H1 (cell line): ENCODE measurements at regions not wholly inside any gene's neighbourhood (a gene's known extent, or its start where the extent isn't known, plus 50 kb on each side); places are given as distances from the start of the nearest gene placed in this dataset.
"Not testable (repeated sequence)": the region's sequence is repeated elsewhere in the genome, so short reads cannot be mapped to it uniquely, and the experiment has no call there.

ENCODE experiments used
- CTCF ChIA-PET: fragments of 300-600 bp; sonication (Branson Sonifier 250); formaldehyde crosslinking; loops from one replicate; lab custom pipeline; 2021; ENCODE audit not compliant: partially characterized antibody; lab: Charles Lee
- POLR2A ChIA-PET: fragments of 300-600 bp; sonication (Branson Sonifier 250); formaldehyde crosslinking; loops from one replicate; lab custom pipeline; 2021; ENCODE audit warnings: inconsistent platforms; ENCODE audit not compliant: partially characterized antibody; lab: Charles Lee
- DNase-seq, 2 experiments: peaks; one replicate each; pipeline versions ENCODE4 v3.0.0 to v3.0.0-alpha.2; 2010 to 2022; ENCODE audit warnings: low spot score in 2 of 2, low read depth in 1 of 2, mixed read lengths in 1 of 2
- FAIRE-seq: peaks from 2 replicates; lab custom pipeline; 2011; peaks lifted over from hg19 to GRCh38; lab: Jason Lieb, UNC
- H2AFZ ChIP-seq: 2 replicates; pipeline ENCODE4 v1.8.1; 2012; ENCODE audit warnings: low read length, inconsistent platforms
- H2AK5ac ChIP-seq: 2 replicates; pipeline ENCODE4 v1.6.1; 2013; ENCODE audit warnings: low read depth, low read length
- H2BK120ac ChIP-seq: replicated peaks from 2 replicates; pipeline ENCODE3; 2013; ENCODE audit warnings: low read depth, low read length, inconsistent platforms
- H2BK12ac ChIP-seq: 2 replicates; pipeline ENCODE4 v1.6.1; 2013; ENCODE audit warnings: low read depth, low read length
- H2BK15ac ChIP-seq: 2 replicates; pipeline ENCODE4 v1.6.1; 2013; ENCODE audit warnings: low read length
- H2BK20ac ChIP-seq: 2 replicates; pipeline ENCODE4 v1.6.1; 2013; ENCODE audit warnings: low read length
- H2BK5ac ChIP-seq: 2 replicates; pipeline ENCODE4 v1.6.1; 2013; ENCODE audit warnings: low read depth, low read length
- H3K14ac ChIP-seq: 2 replicates; pipeline ENCODE4 v1.6.1; 2013; ENCODE audit warnings: inconsistent platforms; ENCODE audit not compliant: insufficient read length
- H3K18ac ChIP-seq: 2 replicates; pipeline ENCODE4 v1.6.1; 2013; ENCODE audit warnings: low read length; ENCODE audit errors: extremely low read depth
- H3K23ac ChIP-seq: 2 replicates; pipeline ENCODE4 v1.6.1; 2013; ENCODE audit warnings: inconsistent platforms; ENCODE audit not compliant: insufficient read length
- H3K23me2 ChIP-seq: 2 replicates; pipeline ENCODE4 v1.6.1; 2013; ENCODE audit warnings: low read depth, low read length
- H3K27ac ChIP-seq: 2 replicates; pipeline ENCODE4 v1.6.1; 2011; ENCODE audit warnings: low read depth, low read length, inconsistent platforms
- H3K27me3 ChIP-seq, 4 experiments: replicated peaks in 1 of 4; 1 replicate in 1 of 4; 2 replicates in 3 of 4; pipeline versions ENCODE4 v1.6.1 to v1.8.1; 2011 to 2013; ENCODE audit warnings: low read length in 3 of 4, mild to moderate bottlenecking in 3 of 4, inconsistent platforms in 2 of 4, mixed read lengths in 2 of 4, moderate library complexity in 1 of 4; ENCODE audit not compliant: control insufficient read depth in 3 of 4, insufficient read depth in 3 of 4; ENCODE audit errors: extremely low read depth in 1 of 4
- H3K36me3 ChIP-seq, 4 experiments: 2 replicates each; pipeline versions ENCODE4 v1.6.1 to v1.8.1; 2011 to 2013; ENCODE audit warnings: mild to moderate bottlenecking in 4 of 4, low read length in 3 of 4, moderate library complexity in 2 of 4, control low read depth in 1 of 4, inconsistent platforms in 1 of 4; ENCODE audit not compliant: insufficient read depth in 4 of 4, control insufficient read depth in 2 of 4
- H3K4ac ChIP-seq: replicated peaks from 2 replicates; pipeline ENCODE3; 2013; ENCODE audit warnings: low read length, low read depth, mixed read lengths, inconsistent platforms; ENCODE audit not compliant: insufficient read length
- H3K4me1 ChIP-seq, 4 experiments: replicated peaks in 1 of 4; 1 replicate in 1 of 4; 2 replicates in 3 of 4; pipeline versions ENCODE4 v1.6.1 to v1.8.1; 2011 to 2013; ENCODE audit warnings: low read length in 3 of 4, inconsistent platforms in 2 of 4, mixed read lengths in 1 of 4; ENCODE audit not compliant: insufficient read depth in 4 of 4, control insufficient read depth in 3 of 4
- H3K4me2 ChIP-seq, 2 experiments: 2 replicates each; pipeline versions ENCODE4 v1.6.1 to v1.8.1; 2011 to 2013; ENCODE audit warnings: low read depth in 2 of 2, low read length in 2 of 2, control low read depth in 1 of 2, inconsistent platforms in 1 of 2, mild to moderate bottlenecking in 1 of 2; ENCODE audit not compliant: insufficient read depth in 1 of 2
- H3K4me3 ChIP-seq, 4 experiments: fragments of 200-600, 300-600 bp in 1 of 4; sonication (generic), shearing (Covaris generic), sonication (Bioruptor Twin) in 1 of 4; 2 replicates each; pipeline versions ENCODE4 v1.5.1 to v1.8.1; 2011 to 2016; ENCODE audit warnings: low read length in 4 of 4, low read depth in 3 of 4, control low read depth in 2 of 4, inconsistent platforms in 2 of 4, mild to moderate bottlenecking in 2 of 4, mixed read lengths in 1 of 4, moderate library complexity in 1 of 4; ENCODE audit not compliant: insufficient read depth in 2 of 4; ENCODE audit errors: extremely low read depth in 1 of 4
- H3K56ac ChIP-seq: replicated peaks from 2 replicates; pipeline ENCODE3; 2013; ENCODE audit warnings: low read depth, mild to moderate bottlenecking, mixed read lengths, low read length, inconsistent platforms; ENCODE audit not compliant: insufficient read length
- H3K79me1 ChIP-seq: 2 replicates; pipeline ENCODE4 v1.6.1; 2013; ENCODE audit warnings: low read depth, low read length, control low read depth
- H3K79me2 ChIP-seq, 2 experiments: 2 replicates each; pipeline versions ENCODE4 v1.6.1 to v1.8.1; 2012 to 2013; ENCODE audit warnings: low read length in 2 of 2, mild to moderate bottlenecking in 2 of 2, inconsistent platforms in 1 of 2; ENCODE audit not compliant: insufficient read depth in 2 of 2, control insufficient read depth in 1 of 2
- H3K9ac ChIP-seq, 4 experiments: replicated peaks in 1 of 4; 1 replicate in 1 of 4; 2 replicates in 3 of 4; pipeline versions ENCODE4 v1.6.1 to v1.8.1; 2011 to 2013; ENCODE audit warnings: low read depth in 3 of 4, low read length in 3 of 4, control low read depth in 2 of 4, mild to moderate bottlenecking in 2 of 4, moderate library complexity in 2 of 4, inconsistent platforms in 1 of 4; ENCODE audit errors: extremely low read depth in 1 of 4
- H3K9me3 ChIP-seq, 2 experiments: 2 replicates each; pipeline versions ENCODE4 v1.6.1 to v1.8.1; 2012 to 2013; ENCODE audit warnings: mild to moderate bottlenecking in 2 of 2, moderate library complexity in 2 of 2, control low read depth in 1 of 2, inconsistent platforms in 1 of 2, low read depth in 1 of 2, low read length in 1 of 2, mixed read lengths in 1 of 2; ENCODE audit not compliant: insufficient read depth in 2 of 2
- H4K20me1 ChIP-seq, 2 experiments: replicated peaks in 1 of 2; 2 replicates each; pipeline versions ENCODE3 to v1.8.1; 2011 to 2013; ENCODE audit warnings: inconsistent platforms in 2 of 2, low read length in 2 of 2, mild to moderate bottlenecking in 1 of 2; ENCODE audit not compliant: insufficient read depth in 2 of 2, control insufficient read depth in 1 of 2
- H4K5ac ChIP-seq: 2 replicates; pipeline ENCODE4 v1.6.1; 2013; ENCODE audit warnings: low read length, low read depth, mixed read lengths, inconsistent platforms; ENCODE audit not compliant: insufficient read length
- H4K8ac ChIP-seq: 2 replicates; pipeline ENCODE4 v1.8.0; 2013; ENCODE audit warnings: mild to moderate bottlenecking, moderate library complexity, low read length, inconsistent platforms; ENCODE audit not compliant: insufficient read depth; ENCODE audit errors: extremely low read depth
- H4K91ac ChIP-seq: replicated peaks from 2 replicates; pipeline ENCODE3; 2013; ENCODE audit warnings: low read length, mixed read lengths, inconsistent platforms; ENCODE audit not compliant: insufficient read length
- CBX5 ChIP-seq: fragments of 300-800, 300-1000 bp; sonication (generic); IDR thresholded peaks from 2 replicates; pipeline ENCODE4 v1.7.1; 2016; ENCODE audit warnings: antibody characterized with exemption, low read length, low read depth
- WGBS, 2 experiments: shearing (Covaris generic) in 1 of 2; methylation state at CpG; one replicate each; pipeline versions ENCODE4 v1.1.6 to v1.1.7; 2013 to 2015; ENCODE audit warnings: low lambda C conversion rate in 2 of 2, mixed read lengths in 2 of 2, inconsistent platforms in 1 of 2, low coverage in 1 of 2, missing lambda C conversion rate in 1 of 2; ENCODE audit not compliant: insufficient replicate concordance in 2 of 2, insufficient coverage in 1 of 2, insufficient read length in 1 of 2; ENCODE audit errors: extremely low coverage in 1 of 2, missing lambda C conversion rate in 1 of 2; 5-methylcytosine and 5-hydroxymethylcytosine counted together

DNA sequence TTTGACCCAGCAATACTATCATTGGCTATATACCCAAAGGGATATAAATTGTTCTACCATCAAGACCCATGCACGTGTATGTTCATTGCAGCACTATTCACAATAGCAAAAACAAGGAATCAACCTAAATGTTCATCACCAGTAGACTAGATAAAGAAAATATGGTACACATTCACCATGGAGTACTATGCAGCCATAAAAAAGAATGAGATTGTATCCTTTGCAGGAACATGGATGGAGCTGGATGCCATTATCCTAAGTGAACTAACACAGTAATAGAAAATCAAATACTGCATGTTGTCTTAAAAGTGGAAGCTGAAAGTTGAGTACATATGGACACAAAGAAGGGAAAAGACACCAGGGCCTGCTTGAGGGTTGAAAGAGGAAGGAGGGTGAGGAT is 803.1 kb upstream of the PCDH10 start (continued):
- TF ChIP-seq CBX5 = no peak

DNA sequence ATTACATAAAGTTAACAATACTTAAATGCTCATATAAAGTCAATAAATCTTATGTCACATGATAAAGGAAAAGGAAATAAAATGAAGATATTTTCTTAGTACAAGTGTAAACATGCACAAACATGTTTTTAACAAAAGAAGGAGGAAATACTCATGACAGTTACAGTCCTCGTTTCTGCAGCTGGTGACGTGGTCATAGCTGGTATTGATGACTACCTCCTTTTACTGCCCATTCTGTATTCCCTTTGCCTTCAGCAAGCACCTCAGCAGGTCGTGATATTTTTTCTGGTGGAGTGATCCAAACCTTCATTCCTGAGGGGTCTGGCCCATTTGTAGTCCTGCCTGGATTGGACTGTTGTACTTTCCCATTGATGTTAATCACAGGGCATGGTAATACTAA is 797.5 kb upstream of the PCDH10 start:
- H4K8ac ChIP-seq, H3K79me2 ChIP-seq, H3K14ac ChIP-seq, H4K20me1 ChIP-seq, H3K56ac ChIP-seq, H2BK120ac ChIP-seq, POLR2A ChIA-PET, H2AK5ac ChIP-seq, H3K79me1 ChIP-seq, H2BK15ac ChIP-seq, DNase-seq, H3K4ac ChIP-seq, H3K18ac ChIP-seq, H3K27me3 ChIP-seq, H2BK12ac ChIP-seq, H2BK5ac ChIP-seq, H3K27ac ChIP-seq, H2AFZ ChIP-seq, H3K23me2 ChIP-seq, H3K23ac ChIP-seq, H3K4me3 ChIP-seq, H3K4me2 ChIP-seq, H3K4me1 ChIP-seq, FAIRE-seq, H4K91ac ChIP-seq, H2BK20ac ChIP-seq, H4K5ac ChIP-seq, H3K9ac ChIP-seq, H3K36me3 ChIP-seq: not testable (repeated sequence)
- peaks cover 8 to 21% of the 10 kb centered on the region in 2 experiments; a peak in 3 of 4 replicates for H3K9me3 ChIP-seq
- WGBS, 2 experiments = 94% methylated on average over 3 of the region's 3 CpGs; no CpG with 5 or more reads in 1 of the 2 experiments
- CTCF ChIA-PET = interaction anchor here (1.0 kb wide), 1 partner anchor 18 kb away, joined by 4 read pairs; no protein-coding TSS in a partner anchor
